AG09319 (cell line): ENCODE measurements at regions not wholly inside any gene's neighbourhood (a gene's known extent, or its start where the extent isn't known, plus 50 kb on each side); places are given as distances from the start of the nearest gene placed in this dataset.

ENCODE experiments used
- DNase-seq: peaks from one replicate; pipeline ENCODE4 v3.0.0-alpha.2; 2010; ENCODE audit warnings: low read depth; ENCODE audit errors: extremely low read depth
- TF ChIP-seq, protein P1 (sequence below): IDR thresholded peaks from 2 replicates; pipeline ENCODE4 v1.5.1; 2011; ENCODE audit warnings: low read depth, mild to moderate bottlenecking, inconsistent platforms, low read length, moderate library complexity

DNA sequence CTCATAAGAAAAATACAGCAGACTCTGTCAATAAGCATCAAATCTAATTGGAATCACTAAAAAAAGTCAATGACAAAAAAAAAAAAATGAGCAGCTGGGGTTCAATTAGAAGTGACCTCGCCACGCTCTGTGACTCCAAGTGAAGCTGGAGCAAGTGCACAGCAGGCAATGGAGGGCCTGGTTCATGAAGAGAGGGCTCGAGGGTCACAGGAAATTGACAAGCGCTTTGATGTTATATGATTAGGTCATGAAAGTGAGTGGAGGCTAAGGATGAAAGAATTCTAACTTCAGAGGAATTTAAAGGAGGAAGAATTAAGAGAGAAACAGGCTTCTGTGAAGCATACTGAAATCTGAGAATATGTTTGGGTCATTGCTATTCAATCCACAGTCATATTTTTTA is 85.4 kb upstream of the TMEM18 start:
- DNase-seq = no peak
- TF ChIP-seq, protein P1, sequence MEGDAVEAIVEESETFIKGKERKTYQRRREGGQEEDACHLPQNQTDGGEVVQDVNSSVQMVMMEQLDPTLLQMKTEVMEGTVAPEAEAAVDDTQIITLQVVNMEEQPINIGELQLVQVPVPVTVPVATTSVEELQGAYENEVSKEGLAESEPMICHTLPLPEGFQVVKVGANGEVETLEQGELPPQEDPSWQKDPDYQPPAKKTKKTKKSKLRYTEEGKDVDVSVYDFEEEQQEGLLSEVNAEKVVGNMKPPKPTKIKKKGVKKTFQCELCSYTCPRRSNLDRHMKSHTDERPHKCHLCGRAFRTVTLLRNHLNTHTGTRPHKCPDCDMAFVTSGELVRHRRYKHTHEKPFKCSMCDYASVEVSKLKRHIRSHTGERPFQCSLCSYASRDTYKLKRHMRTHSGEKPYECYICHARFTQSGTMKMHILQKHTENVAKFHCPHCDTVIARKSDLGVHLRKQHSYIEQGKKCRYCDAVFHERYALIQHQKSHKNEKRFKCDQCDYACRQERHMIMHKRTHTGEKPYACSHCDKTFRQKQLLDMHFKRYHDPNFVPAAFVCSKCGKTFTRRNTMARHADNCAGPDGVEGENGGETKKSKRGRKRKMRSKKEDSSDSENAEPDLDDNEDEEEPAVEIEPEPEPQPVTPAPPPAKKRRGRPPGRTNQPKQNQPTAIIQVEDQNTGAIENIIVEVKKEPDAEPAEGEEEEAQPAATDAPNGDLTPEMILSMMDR = no peak

DNA sequence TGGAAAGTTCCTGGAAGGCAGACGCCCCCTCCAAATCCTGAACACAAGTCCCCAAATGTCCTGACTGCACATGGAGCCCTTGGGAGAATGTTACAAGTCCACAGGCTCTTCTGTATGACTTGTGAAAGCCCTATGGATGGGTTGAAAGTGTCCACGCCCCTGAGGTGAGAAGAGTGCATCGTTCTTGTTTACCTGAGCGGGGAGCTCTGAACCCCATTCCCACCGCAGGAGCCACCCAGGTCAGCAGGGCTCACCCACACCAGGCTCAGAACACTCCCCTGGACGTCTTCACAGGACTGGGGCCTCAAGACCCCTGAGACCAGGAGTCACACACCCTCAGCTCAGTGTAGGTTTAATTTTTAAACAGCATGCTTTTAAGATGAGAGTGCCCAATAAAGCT is 84.2 kb upstream of the TMEM18 start:
- no peak for DNase-seq
- TF ChIP-seq, protein P1 = no peak

DNA sequence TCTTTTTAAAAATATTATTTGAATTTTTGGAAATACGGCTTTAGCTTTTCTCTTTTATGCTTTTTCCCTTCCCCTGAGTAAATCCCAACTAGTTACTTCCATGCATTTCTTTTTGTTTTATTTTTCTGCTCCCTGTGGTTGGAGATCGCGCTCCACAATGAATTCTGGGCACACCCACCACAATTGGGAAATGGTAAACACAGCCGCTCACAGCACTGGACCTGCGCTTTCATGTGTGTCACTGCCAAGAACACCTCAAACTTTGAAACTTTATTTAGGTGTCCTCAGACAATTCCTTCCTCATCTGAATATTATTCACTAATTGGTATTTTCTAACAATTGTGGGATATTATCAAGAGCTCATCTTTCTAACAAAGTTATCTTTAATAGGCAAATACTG is 82.8 kb upstream of the TMEM18 start:
- TF ChIP-seq, protein P1 = no peak
- no peak for DNase-seq

DNA sequence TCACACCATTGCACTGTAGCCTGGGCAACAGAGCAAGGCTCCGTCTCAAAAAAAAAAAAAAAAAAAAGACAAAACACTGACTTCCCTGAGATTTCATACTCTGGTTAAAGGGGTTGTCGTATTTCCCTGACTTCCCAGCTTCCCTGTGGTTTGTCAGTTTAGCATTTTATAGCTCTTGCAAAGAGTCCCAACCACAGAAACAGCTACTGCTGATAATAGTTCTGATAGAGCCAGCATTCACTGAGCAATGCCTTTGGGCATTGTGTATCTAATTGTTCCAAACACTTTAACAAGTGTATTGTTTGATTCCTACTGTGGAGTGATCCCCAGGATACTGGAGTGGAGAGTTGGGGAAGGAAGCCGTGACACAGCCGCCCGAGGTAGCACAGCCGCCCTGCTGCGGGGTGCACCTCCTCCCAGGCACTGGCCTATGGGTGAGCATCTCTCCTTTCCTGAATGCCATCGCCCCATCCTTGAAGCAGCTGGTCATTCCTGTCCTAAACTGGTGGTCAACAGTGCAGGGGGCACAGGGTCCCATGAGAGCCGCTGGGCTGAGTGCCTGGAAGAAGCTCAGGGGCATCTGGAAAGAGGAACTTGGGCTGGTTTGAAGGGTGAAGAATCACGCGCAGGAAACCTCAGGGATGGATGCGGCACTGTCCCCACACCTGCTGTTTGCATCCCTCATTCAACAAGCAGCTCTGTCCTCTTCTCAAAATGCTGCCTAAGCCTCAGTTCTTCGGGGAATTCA is 81.0 kb upstream of the TMEM18 start:
- TF ChIP-seq, protein P1 = no peak
- DNase-seq = no peak

DNA sequence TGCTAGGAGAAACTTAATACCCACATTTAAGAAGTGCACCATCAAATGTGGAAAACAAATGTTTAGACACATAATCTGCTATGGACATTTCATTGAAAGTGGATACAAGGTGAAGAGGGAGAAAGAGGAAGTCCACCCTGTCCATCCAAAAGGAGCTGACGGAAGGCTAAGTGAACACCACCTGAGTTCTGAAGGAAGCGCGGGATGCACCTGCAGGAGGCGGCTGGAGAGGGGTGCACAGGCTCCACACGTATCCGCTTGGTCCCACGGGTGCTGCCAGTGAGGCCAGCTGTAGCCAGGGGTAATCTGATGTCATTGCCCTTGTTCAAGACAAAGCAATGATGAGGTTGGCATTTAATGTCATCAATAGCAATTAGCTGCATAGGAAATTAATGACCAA is 75.9 kb upstream of the TMEM18 start:
- TF ChIP-seq, protein P1 = no peak
- no peak for DNase-seq

DNA sequence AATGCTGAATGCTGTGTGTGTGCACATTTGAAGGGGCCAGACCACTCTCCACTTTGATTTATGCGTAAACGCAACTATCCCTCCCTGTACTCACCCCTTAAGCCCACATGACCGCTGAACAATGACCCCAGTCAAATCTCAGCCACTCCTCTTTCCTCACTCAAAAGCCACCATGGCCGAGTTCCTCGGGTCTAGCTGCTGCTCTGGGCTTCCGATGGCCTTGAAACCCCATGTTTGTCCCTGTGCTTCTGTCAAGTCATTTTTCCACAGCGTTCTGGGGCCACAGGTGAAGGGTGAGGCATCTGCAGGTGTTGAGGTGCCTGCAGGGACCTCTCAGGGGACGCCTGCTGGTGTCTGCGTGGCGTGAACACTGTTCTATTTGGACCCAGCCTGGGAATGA is 74.3 kb upstream of the TMEM18 start:
- no peak for DNase-seq
- TF ChIP-seq, protein P1 = no peak

DNA sequence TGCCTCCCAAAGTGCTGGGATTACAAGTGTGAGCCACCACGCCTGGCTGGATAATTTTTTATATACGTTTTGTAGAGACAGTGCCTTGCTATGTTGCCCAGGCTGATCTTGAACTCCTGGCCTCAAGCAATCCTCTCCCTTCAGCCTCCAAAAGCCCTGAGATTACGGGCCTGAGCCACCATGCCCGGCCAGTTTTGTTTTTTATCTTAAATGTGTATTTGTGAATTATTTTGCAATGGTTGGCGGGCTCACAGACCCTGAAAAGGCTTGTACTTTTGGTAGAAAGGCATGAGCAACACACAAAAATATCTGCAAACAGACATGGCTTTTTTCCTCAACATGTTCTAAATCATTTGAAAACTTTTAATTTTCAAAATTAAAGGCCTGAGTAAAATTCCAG is 73.4 kb upstream of the TMEM18 start:
- DNase-seq = no peak
- TF ChIP-seq, protein P1 = no peak
